GM04504 (cell line): ENCODE measurements at regions not wholly inside any gene's neighbourhood (a gene's known extent, or its start where the extent isn't known, plus 50 kb on each side); places are given as distances from the start of the nearest gene placed in this dataset.
"Not testable (repeated sequence)": the region's sequence is repeated elsewhere in the genome, so short reads cannot be mapped to it uniquely, and the experiment has no call there.

ENCODE experiments used
- DNase-seq: peaks from one replicate; pipeline ENCODE4 v3.0.0-alpha.2; 2012; ENCODE audit warnings: low read depth

DNA sequence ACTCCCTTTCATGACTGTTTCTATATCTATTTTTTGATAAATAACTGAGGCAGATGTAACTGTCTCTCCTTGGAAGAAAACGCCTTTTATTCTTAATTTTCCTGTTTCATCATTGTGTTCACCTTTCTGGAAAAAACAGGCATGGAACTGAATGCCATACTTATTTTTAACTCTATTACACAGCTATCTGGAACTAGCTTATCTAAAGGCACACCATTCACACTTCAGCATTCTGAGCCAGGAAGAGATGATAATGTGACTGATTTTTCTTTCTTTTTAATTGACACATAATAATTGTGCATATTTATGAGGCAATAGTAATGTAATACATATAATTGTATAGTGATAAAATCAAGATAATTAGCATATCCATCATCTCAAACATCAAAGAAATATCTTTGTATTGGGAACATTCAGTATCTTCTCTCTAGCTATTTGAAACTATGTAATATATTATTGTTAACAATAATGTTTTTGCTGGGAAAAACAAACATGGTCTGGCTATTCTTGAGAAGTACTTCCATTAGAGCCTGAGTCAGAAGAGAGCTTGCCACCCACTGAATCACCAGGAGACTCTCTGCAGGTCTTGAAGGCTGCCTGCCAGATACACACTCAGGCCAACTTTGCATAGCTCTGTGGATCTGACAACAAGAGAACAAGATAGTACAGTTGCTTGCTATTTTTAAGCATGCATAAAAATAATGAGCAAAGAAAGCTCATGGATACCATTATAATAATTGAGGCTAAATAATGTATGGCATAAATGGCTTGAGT is 501.0 kb upstream of the EDIL3 start:
- DNase-seq = no peak

DNA sequence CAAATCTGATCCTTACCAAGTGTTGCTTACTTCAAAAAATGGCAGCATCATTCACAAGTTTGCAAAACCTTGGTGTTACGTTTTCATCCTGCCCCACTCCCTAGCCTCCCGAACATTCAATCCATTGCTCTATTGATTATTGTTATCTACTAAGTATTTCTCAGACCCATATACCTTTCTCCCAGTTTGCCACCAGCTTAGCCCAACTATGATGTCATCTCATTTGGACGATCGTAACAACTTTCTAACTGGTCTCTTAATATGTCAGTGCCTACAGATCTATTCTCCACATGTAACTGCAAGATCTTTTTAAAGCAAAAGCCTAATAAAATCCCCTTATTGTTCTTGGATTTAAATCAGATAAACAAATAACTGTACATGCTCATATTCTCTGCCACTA is 497.1 kb upstream of the EDIL3 start:
- no peak for DNase-seq

DNA sequence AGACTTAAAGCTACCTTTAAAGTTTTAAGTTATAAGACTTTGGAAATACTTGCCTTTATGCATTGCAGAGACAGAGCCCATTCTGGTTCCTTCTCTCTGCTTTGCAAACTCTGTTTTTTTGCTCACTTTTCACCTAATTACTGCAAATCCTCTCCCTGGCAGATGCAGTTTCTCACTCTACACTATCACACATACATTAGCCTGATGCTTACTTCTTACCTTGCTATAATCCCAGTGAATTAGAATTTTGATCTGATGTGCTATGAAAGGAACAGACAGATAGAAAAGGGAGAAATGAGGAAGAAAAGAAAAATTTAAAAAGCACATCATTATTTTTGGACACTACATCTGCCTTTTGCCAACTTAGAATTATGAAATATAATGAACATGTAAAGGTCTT is 489.5 kb upstream of the EDIL3 start:
- DNase-seq = no peak

DNA sequence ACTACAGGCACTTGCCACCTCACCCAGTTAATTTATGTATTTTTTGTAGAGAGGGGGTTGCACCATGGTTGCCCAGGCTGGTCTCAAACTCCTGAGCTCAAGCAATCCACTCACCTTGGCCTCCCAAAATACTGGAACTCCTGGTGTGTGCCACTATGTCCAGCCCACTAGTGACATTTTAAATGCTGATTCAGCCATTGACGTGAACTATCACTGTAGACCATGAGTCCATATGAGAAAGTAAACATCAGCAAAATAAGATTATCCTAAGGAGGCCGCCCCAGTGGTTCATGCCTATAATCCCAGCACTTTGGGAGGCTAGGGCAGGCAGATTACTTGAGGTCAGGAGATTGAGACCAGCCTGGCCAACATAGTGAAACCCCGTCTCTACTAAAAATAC is 488.1 kb upstream of the EDIL3 start:
- no peak for DNase-seq

DNA sequence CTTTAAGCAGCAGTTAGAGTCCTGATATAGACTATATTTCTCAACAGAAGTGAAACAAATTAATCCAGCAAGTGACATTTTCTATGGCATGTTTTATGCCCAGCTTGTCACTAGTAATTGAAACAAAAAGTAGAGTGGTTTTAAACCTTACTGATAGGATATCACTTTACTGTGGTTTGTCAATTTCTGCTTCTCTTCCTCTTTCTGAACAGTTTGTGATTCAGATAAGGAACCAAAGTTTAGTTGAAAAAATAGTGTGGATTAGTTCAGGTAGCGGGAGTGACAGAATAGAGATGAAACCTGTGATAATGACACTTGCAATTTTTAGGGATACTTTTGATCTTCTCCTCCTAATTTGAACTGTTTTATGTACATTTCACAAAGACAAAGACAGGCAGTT is 485.7 kb upstream of the EDIL3 start:
- no peak for DNase-seq

DNA sequence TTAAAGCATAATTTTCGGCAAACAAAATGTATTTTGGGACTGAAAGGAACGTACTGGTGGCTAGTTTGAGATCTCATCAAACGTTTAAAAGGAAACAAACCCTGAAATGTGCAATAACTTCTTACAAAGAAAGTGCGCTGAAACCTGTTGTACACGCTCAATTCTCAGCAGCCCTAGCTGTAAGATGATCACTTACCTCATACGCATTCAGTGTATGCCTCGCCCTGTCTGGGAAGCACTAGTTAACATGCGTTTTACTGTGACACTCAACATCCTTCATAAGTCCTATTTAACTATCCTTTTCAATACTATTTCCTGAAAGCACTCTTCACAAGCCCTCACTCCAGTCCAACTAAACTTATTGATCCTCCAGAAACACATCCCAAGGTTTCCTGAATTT is 485.0 kb upstream of the EDIL3 start:
- DNase-seq = no peak

DNA sequence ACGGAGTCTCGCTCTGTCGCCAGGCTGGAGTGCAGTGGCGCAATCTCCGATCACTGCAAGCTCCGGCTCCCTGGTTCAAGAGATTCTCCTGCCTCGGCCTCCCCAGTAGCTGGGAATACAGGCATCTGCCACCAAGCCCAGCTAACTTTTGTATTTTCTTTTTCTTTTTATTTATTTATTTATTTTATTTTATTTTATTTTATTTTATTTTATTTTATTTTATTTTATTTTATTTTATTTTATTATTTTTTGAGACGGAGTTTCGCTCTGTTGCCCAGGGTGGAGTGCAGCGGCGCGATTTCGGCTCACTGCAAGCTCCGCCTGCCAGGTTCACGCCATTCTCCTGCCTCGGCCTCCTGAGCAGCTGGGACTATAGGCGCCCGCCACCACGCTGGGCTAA is 479.3 kb upstream of the EDIL3 start:
- DNase-seq = not testable (repeated sequence)

DNA sequence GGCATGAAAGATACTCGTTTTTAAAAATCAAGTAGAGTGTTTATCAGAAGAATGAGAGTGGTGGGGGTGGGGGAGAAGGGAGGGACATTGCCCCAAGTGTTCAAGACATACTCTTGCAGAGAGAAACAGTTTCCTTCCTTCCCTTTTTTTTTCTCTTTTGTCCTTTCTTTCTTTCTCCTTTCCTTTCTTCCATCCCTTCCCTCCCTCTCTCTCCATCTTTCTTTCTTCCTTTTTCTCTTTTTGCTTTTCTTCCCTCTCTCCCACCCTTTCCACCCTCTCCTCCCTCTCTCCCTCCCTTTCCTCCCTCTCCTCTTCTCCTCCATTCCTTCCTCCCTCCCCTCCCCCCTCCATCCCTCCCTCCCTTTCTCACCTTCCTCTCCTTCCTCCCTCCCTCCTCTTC is 478.3 kb upstream of the EDIL3 start:
- no peak for DNase-seq

DNA sequence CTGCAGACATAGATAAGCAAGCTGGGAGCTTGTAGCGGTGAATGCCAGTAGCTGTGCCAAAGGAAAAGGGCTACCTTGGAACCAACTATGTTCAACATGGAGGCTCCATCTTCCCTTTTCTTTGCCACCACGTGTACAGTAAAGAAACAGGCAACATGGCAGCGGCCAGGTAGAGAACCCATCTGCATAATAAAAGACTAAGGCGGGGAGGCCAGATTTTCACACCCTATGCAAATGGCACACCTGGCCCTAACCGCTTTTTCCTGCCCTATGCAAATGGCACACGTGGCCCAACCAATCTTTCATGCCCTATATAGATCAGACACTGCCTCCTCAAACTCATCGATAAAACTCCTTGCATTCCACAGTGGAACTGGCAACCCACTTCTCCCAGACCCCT is 477.5 kb upstream of the EDIL3 start:
- no peak for DNase-seq

DNA sequence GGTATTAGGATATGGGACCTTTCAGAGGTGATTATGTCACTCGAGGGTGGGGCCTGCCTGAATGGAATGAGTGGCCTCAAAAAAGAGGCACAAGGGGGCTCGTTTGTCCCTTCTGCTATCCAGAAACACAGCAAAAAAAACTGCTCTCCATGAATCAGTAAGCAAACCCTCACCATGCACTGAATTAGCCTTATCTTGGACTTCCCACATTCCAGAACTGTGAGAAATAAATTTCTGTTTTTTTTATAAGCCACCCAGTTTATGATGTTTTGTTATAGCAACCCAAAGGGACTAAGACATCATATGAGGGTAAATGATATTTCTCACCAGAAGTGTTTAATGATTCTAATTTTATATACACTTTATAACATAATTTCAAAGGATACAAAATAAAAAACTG is 476.6 kb upstream of the EDIL3 start:
- DNase-seq = no peak

DNA sequence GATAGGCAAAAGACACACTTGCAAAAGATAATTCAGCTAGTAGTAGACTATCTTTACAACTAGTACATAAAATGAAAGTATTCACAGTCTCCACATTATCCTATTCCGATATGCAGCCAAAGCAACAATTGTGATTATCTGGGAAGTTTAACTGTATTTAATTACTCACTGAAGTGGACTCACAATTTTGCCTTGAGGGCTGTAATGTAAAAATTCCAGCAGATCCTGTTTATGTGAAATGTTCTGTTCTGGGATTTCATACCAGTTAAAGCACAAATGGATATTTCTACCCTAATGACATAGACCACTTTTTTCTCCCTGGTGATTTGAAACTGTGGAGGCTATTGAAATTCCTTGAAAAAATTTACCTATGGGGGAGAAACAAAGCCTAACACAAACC is 474.4 kb upstream of the EDIL3 start:
- no peak for DNase-seq

DNA sequence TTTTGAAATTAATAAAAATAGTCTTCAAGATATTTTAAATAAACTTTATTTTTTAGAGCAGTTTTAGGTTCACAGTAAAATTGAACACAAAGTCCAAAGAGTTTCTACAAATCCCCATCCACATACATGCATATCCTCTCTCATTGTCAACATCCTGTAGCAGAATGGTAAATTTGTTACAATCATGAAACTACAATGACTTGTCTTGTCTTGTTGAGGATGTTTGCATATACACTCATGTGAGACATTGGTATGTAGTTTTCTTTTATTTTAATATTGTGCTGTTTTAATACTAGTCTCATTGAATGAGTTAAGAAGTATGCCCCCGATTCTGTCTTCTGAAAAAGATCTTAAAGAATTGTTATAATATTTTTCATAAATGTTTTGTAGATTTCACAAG is 447.0 kb upstream of the EDIL3 start:
- DNase-seq = no peak

DNA sequence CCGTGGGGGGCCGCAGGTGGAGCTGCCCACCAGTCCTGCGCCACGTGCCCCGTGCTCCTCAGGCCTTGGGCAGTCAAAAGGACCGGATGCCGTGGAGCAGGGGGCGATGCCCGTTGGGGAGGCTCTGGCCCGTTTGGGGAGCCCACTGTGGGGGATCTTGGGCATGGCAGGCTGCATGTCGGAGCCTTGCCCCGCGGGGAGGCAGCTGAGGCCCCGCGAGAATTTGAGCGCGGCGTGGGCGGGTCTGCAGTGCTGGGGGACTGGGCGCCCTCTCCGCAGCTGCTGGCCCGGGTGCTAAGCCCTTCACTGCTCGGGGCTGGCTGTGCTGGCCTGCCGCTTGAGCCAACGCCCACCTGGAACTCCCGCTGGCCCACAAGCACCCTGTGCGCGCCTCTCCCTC is 445.6 kb upstream of the EDIL3 start:
- DNase-seq = no peak

DNA sequence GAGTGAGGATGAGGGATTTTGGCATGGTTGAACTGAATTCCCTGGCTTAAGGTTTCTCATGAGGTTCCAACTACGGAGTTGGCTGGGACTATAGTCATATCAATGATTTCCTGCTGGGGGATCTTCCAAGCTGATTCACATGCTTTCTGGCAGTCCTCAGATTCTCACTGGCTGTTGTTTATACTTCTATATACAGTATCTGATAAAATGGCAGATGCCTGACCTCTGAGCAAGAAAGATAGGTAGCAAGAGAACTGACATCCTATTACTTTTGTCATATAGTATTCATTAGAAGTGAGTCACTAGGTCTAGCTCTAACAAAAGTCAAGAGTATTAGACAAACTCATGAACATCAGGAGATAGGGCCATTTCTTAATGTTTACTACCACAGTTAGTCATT is 440.9 kb upstream of the EDIL3 start:
- DNase-seq = no peak

DNA sequence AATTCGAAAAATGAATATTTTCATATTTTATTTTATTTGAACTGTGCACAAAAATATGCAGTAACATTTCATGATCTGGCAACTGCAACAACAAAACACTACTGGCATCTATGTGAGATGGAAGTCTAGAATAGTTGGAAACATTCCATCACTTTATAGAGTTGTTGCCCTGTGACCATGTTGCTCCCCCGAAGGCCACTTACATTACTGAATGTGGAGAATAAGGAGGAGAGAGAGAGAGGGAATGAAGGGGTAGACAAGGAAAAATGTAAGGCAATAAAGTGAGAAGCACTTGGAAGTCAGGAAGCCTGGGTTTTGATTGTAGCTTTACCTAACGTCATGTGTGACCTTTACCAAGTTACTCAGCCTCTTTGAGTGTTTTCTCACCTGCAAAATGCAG is 437.2 kb upstream of the EDIL3 start:
- no peak for DNase-seq

DNA sequence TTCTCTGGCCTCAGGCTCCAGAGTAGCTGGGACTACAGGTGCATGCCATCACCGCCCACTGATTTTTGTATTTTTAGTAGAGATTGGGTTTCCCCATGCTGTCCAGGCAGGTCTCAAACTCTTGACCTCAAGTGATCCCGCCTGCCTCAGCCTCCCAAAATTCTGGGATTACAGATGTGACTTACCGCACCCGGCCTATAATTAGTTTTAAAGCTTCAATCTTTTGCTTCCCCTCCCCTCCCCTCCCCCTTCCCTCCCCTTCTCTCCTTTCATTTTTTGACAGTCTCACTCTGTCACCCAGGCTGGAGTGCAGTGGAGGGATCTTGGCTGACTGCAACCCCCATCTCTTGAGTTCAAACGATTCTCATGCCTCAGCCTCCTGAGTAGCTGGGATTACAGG is 433.3 kb upstream of the EDIL3 start:
- DNase-seq = no peak

DNA sequence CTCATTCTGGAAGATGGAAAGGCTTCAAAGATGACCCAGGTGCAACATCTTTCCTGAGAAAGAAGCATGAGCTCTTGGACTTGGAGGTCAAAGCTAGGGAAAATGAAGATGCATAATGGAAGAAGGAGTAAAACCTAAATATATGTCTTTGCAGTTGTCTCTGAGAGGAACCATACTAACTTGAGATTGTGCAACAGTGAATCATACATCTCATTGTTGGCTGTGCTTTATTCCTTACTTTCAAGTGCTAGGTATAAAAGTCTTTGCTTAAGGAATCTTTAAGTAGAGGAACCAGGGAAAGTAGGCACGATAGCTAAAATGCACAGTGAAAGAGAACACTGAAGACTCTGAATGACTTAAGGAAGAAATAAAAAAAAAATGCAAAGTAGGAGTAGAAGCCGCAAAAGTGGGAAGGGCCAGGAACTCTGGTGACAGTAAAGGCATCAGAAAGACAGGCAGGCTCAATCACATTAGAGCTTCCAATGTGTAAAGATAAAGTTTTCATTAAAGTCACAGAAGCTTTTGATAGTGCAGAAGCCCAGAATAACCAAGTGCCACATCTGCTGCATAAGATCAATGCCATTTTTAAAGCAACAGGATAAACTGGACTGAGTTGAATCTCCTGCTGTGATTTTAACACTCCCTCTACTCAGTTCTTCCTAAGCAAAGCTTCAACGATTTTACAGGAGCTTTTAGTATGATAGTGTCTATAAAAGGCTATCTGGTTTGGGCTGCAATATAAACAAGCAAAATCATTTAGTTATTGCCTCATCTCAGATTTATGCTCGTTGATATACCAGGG is 432.3 kb upstream of the EDIL3 start:
- no peak for DNase-seq

DNA sequence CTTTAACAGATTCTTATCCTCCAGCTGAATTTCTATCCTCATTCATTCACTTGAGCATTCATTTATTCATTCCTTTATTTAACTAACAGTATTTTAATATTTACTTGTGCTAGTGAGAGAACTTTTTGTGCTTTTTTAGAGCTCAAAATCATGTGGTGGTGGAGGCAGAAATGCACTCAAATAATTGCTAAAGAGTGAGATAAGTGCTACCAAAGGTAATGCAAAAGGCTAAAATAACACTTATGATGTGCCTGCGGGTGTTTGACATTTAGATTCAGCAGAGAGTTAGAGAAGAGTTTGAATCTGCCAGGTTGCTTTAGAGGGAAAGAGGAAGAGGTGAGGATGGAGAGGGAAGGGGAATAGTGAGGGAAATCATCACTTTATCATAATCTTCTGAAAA is 431.5 kb upstream of the EDIL3 start:
- no peak for DNase-seq

DNA sequence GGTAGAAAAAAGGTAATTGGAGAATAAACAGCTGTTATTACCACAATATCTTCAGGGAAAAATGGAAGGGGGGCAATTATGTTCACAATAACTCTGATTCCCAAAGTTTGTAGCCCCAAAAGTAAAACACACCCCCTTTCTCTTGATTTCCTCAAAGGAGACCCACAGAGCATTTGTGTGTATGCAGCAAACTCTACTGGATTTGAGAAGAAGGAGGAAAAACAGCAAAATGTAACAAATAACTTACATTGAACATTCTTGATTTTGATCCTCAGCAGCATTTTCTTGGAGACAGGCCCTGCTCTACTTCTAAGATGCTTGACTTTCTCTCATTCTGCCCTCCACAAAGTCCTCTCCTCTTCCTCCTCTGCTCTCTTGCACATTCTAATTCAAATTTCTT is 420.8 kb upstream of the EDIL3 start:
- no peak for DNase-seq

DNA sequence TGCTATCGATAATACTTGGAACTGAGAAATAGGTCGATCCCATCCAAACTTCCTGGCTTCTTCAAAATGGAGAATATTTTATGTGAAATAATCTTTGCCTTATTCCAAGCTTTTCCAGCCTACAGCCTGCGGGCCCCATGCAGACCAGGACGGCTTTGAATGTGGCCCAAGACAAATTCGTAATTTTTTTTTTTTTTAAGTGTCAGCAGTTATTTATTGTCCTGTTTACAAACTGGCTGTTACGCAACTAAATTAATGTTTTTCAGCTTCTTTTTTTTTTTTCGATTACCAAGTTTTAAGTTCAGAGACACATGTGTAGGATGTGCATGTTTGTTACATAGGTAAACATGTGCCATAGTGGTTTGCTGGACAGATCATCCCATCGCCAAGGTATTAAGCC is 411.7 kb upstream of the EDIL3 start:
- no peak for DNase-seq

DNA sequence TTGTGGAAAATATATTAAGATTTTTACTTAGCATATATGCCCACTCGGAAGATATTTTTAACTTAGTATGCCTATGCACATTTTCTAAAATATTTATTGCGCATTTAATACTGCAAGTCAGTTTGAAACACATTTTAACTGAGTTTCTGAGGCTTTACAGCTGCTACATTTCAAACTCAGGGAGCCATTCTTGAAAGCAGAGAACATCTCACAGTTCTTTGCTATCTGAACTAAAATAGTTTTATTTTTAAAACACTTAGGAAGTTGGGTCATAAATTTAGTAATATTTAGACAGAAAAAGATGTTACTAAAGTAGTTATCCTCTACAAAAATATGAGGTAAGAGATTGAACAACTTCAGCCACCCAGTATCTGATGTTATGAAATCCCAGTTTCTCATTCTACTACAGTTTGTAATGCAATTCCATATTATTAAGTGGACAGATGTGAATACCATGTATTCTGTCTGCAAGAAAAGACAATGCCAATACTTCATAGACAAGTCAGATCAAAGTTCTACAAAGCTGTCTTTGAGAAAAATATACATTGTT is 409.9 kb upstream of the EDIL3 start:
- no peak for DNase-seq

DNA sequence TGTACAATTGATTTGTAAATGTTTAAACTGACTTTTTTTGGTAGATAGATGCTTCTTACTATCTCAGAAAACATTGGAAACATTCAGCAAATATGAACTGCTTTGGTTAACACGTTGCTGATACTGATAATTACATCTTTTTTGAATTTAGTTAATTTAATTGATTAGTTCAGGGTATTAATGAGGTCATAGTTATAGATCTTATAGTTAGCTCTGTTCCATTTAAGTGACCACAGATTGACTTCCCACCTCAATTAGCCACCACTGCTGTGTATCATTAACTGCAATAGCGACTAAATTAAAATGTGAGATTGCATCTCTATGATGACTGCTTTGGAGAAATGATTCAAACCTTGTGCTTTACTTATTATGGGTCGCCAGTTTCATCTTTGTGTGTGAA is 407.1 kb upstream of the EDIL3 start:
- no peak for DNase-seq

DNA sequence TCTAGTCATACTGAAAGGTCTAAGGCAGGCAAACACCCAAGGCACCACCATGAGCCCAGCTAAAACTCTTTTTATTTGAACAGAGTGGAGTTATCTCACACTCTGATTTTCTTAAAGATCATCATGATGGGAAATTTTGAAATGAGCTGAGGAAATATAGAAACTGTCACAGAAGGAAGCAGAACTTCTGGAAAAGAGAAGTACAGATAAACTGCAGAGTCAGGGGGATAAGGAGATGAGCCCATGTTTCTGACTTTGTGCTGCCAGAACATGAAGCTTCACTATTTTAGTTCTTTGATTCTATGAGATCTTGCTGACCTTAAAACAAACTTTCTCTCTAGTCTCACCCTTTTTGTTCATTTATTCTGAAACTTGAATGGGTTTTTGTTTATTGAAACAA is 406.5 kb upstream of the EDIL3 start:
- DNase-seq = no peak

DNA sequence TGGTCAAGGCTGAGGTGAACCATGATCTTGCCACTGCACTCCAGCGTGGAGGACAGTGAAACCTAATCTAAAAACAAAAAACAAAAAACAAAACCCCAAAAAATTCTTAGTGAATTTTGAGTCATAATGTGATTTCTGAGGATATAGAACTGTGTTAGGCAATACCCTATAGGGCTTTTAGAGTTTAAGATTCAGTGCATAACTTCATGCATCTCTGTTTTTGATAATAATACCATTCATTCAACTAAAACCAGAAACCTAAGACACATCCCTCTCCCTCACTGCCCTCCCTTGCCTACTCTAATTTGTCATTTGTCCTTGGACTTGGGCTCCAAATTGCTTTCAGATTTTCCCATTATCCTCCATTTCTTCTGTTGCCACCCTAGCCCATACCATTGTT is 405.7 kb upstream of the EDIL3 start:
- DNase-seq = no peak
